Heart right ventricle (tissue), 16 donors: ENCODE measurements at regions not wholly inside any gene's neighbourhood (a gene's known extent, or its start where the extent isn't known, plus 50 kb on each side); places are given as distances from the start of the nearest gene placed in this dataset.

Experiments used
- ATAC-seq, 8 donors: fragments of 200-7000 bp; cut with Tn5 transposase; one replicate each; pipeline ENCODE4 v1.9.1; 2020; ENCODE audit warnings: mild to moderate bottlenecking in 8 of 8, moderate library complexity in 8 of 8, moderate number of reproducible peaks in 1 of 8
- DNase-seq, 2 donors: peaks; one replicate each; pipeline ENCODE4 v3.0.0-alpha.2; 2020
- H3K27ac ChIP-seq, 10 donors: fragments of 200-600 bp; sonication (generic) in 2 of 10; one replicate each; pipeline versions ENCODE4 v1.5.0 to v1.8.0; 2020 to 2022; ENCODE audit warnings: mild to moderate bottlenecking in 3 of 10
- H3K27me3 ChIP-seq, 7 donors: fragments of 200-600 bp; one replicate each; pipeline ENCODE4 v1.8.0; 2021 to 2022; ENCODE audit warnings: mild to moderate bottlenecking in 2 of 7
- H3K36me3 ChIP-seq, 9 donors: fragments of 200-600 bp; sonication (generic) in 1 of 9; one replicate each; pipeline versions ENCODE4 v1.5.0 to v1.8.0; 2020 to 2022; ENCODE audit warnings: mild to moderate bottlenecking in 2 of 9
- H3K4me1 ChIP-seq, 9 donors: fragments of 200-600 bp; sonication (generic) in 1 of 9; one replicate each; pipeline versions ENCODE4 v1.5.0 to v1.8.0; 2020 to 2022; ENCODE audit warnings: mild to moderate bottlenecking in 4 of 9
- H3K4me3 ChIP-seq, 10 donors: fragments of 200-600 bp; sonication (generic) in 2 of 10; one replicate each; pipeline versions ENCODE4 v1.5.0 to v1.8.0; 2020 to 2022; ENCODE audit warnings: mild to moderate bottlenecking in 7 of 10, moderate library complexity in 2 of 10
- H3K9me3 ChIP-seq, 11 donors: fragments of 200-600 bp in 10 of 11; sonication (generic) in 2 of 11; one replicate each; pipeline versions ENCODE4 v1.5.0 to v1.8.0; 2013 to 2022; ENCODE audit warnings: mild to moderate bottlenecking in 2 of 11, control low read depth in 1 of 11, moderate library complexity in 1 of 11
- WGBS, 2 donors: extraction: QIAGEN DNeasy Blood & Tissue Kit; methylation state at CpG; one replicate each; pipeline ENCODE4 v1.1.7; 2013; ENCODE audit warnings: inconsistent platforms in 1 of 2; 5-methylcytosine and 5-hydroxymethylcytosine counted together
- intact Hi-C, 10 donors: fragments of 100-400 bp; cut with DNase I; formaldehyde crosslinking; loops; one replicate each; pipeline versions ENCODE4 v1.11.1 to v1.14.2; 2022
- TF ChIP-seq, protein P1 (sequence below), 9 donors: fragments of 200-600 bp; sonication (generic) in 2 of 9; IDR thresholded peaks; one replicate each; pipeline versions ENCODE4 v1.5.0 to v1.8.0; 2021 to 2022; ENCODE audit warnings: antibody characterized with exemption in 9 of 9, mild to moderate bottlenecking in 5 of 9, moderate library complexity in 1 of 9
- donor health status: Arrhythmogenic right ventricular cardiomyopathy.
- donor health status: ischemic (EF 13 %, LVEDD 7.1; RV severe dilation, severe dysfunction).
- donor health status: healthy with polysubstance abuse.
- donor health status: DM: no; HTN: yes; CAD: no.
- donor health status: DM: no; HTN: no; CAD: no.
- donor health status: ischemic (EF 25% LVEDD 6.9; RV normal size, moderate dysfunction).
- donor health status: ischemic (EF 25% LVEDD 5.7; RV mildly dilated, moderate dysfunction).
- donor health status: healthy.
- donor health status: DM: yes; HTN: yes; CAD: no.
- donor health status: Ischemic cardiomyopathy.
- donor health status: ischemic (EF 35%, LVEDD 5.7; RV mildly dilated, moderate dysfunction).
- donor health status: nonischemic (EF 11% LVEDD 7.7; RV severe dilation, severe dysfunction).
- donor health status: DM: yes; HTN: yes; CAD: no.
- donor health status: PGD.
- donor health status: ischemic (EF 29% LVEDD 5.4; RV normal size, mild dysfunction).
- donor health status: nonischemic (EF 23%, LVEDD 6.1; RV moderate dilation, normal function).

- intact Hi-C loops: no loop called here
- no peak for DNase-seq
- Histone ChIP-seq H3K4me3 (no peak overlapping the region), H3K4me1 (no peaks in the 10 kb centered on the region), H3K36me3 (no peaks in the 10 kb centered on the region), H3K27ac (no peak overlapping the region), H3K9me3 (peaks cover 0 to 7% (median 0%) of the 10 kb centered on the region in 11 donors), H3K27me3 (no peaks in the 10 kb centered on the region)
- ATAC-seq: no peak
- TF ChIP-seq, protein P1, sequence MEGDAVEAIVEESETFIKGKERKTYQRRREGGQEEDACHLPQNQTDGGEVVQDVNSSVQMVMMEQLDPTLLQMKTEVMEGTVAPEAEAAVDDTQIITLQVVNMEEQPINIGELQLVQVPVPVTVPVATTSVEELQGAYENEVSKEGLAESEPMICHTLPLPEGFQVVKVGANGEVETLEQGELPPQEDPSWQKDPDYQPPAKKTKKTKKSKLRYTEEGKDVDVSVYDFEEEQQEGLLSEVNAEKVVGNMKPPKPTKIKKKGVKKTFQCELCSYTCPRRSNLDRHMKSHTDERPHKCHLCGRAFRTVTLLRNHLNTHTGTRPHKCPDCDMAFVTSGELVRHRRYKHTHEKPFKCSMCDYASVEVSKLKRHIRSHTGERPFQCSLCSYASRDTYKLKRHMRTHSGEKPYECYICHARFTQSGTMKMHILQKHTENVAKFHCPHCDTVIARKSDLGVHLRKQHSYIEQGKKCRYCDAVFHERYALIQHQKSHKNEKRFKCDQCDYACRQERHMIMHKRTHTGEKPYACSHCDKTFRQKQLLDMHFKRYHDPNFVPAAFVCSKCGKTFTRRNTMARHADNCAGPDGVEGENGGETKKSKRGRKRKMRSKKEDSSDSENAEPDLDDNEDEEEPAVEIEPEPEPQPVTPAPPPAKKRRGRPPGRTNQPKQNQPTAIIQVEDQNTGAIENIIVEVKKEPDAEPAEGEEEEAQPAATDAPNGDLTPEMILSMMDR (IDR thresholded peaks at IDR 0.05): no peak
Observed at GRCh38 chr3:103170651-103171050, 735.8 kb downstream of the ZPLD1 start.

- WGBS, 2 donors: 85 to 90% methylated on average over 1 of the region's 1 CpG
- ATAC-seq: no peak
- intact Hi-C loops: no loop called here
Observed at GRCh38 chr3:103173940-103174339, 739.1 kb downstream of the ZPLD1 start.

DNA sequence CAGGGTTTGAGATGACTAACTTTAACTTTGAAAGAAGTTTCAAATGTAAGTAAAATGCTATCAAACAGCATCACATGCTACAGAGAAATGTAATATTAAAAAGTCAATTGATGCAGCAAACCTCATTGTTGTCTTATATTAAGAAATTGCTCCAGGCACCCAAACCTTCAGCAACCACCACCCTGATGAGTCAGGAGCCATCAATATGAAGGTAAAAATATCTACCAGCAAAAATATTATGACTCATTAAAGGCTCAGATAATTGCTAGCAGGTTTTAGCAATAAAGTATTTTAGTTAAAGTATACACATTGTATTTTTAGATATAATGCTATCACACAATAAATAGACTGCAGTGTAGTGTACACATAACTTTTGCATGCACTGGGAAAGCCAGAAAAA lies 746.3 kb downstream of the ZPLD1 start:
- TF ChIP-seq, protein P1 (IDR thresholded peaks at IDR 0.05): no peak
- H3K4me3 ChIP-seq: no peak overlapping the region
- no peak for ATAC-seq
- H3K27me3 ChIP-seq: no peaks in the 10 kb centered on the region
- peaks cover 0 to 37% (median 6%) of the 10 kb centered on the region in 11 donors for H3K9me3 ChIP-seq
- DNase-seq: no peak
- no peaks in the 10 kb centered on the region for H3K4me1 ChIP-seq
- H3K27ac ChIP-seq: no peak overlapping the region
- intact Hi-C loops: no loop called here
- no peaks in the 10 kb centered on the region for H3K36me3 ChIP-seq

More at GRCh38 chr3:103173940-103174339, 739.1 kb downstream of the ZPLD1 start:
- TF ChIP-seq, protein P1 (IDR thresholded peaks at IDR 0.05): no peak
- Histone ChIP-seq H3K9me3 (peaks cover 0 to 6% (median 0%) of the 10 kb centered on the region in 11 donors), H3K27me3 (no peaks in the 10 kb centered on the region), H3K36me3 (no peaks in the 10 kb centered on the region), H3K4me3 (no peak overlapping the region), H3K27ac (no peak overlapping the region), H3K4me1 (no peaks in the 10 kb centered on the region)
- DNase-seq: no peak

DNA sequence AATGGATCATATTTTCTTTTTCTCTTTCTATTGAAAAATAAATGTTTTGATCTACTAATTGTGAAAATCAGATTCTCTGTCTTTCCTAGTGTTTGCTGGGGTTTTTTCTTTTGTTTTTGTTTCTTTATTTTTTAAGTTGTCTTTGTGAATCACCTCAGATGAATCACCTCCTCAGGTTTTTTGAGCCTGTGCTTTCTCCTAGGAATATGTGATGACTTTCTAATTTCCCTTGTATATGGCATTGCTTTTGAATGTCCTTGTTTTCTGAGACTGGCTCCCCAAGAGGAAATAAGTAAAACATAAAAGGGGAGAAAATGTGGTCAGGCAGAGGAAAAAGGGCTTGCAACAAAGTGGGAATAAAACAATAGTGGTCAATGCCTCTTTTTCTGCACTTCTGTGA lies 750.0 kb downstream of the ZPLD1 start:
- Histone ChIP-seq H3K9me3 (peaks cover 0 to 37% (median 6%) of the 10 kb centered on the region in 11 donors), H3K4me3 (no peak overlapping the region), H3K4me1 (no peaks in the 10 kb centered on the region), H3K27ac (no peak overlapping the region), H3K36me3 (no peaks in the 10 kb centered on the region), H3K27me3 (no peaks in the 10 kb centered on the region)
- no peak for DNase-seq
- TF ChIP-seq, protein P1 (IDR thresholded peaks at IDR 0.05): no peak
- intact Hi-C loops: no loop called here
- no peak for ATAC-seq

DNA sequence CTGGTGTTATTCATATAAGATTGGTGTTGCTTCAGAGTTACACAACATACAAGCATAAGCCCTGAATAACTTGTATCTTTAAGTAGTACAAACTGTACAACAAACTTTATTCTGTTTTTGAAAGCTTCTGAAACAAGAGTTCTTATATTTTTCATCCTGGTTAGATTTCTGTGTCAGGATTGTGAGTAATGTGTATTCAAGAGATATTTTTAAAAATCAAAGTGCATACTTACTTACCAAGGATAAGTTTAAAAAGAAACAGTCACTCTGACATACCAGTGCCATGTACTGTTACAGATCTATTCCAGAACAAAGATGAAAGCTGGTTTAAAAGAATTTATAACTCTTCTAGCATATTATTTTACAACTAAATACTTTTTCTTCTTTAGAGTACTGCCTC lies 755.1 kb downstream of the ZPLD1 start:
- intact Hi-C loops: no loop called here
- ATAC-seq (no peak), DNase-seq (no peak)
- no peak overlapping the region for H3K27ac ChIP-seq
- TF ChIP-seq, protein P1 (IDR thresholded peaks at IDR 0.05): no peak
- no peaks in the 10 kb centered on the region for H3K4me1 ChIP-seq
- peaks cover 0 to 13% (median 0%) of the 10 kb centered on the region in 11 donors for H3K9me3 ChIP-seq
- H3K36me3 ChIP-seq: no peaks in the 10 kb centered on the region
- H3K27me3 ChIP-seq: no peaks in the 10 kb centered on the region
- H3K4me3 ChIP-seq: no peak overlapping the region
